ENCODE measurements at regions not wholly inside any gene's neighbourhood (a gene's known extent, or its start where the extent isn't known, plus 50 kb on each side); places are given as distances from the start of the nearest gene placed in this dataset.

- no peak for DNase-seq (ENCODE audit: low read depth)
- Histone ChIP-seq H3K4me3 (ENCODE audit: low read depth, low read length) (no peak overlapping the region), H3K36me3 (ENCODE audit: control insufficient read depth, insufficient read depth, low read length) (no peaks in the 10 kb centered on the region), H3K27me3 (ENCODE audit: control insufficient read depth, insufficient read depth, low read length) (no peaks in the 10 kb centered on the region)
- no peak for TF ChIP-seq CTCF (IDR thresholded peaks at IDR 0.05; ENCODE audit: insufficient read depth, low read length, poor library complexity, severe bottlenecking)
Observed at GRCh38 chrX:9110808-9111207, 76.9 kb upstream of the FAM9B start.

GRCh38 chrX:9114245-9114644, 80.3 kb upstream of the FAM9B start:
- H3K27me3 ChIP-seq (ENCODE audit: control insufficient read depth, insufficient read depth, low read length) = no peaks in the 10 kb centered on the region

GRCh38 chrX:9117851-9118250, 83.9 kb upstream of the FAM9B start:
- H3K27me3 ChIP-seq (ENCODE audit: control insufficient read depth, insufficient read depth, low read length) = no peaks in the 10 kb centered on the region
- TF ChIP-seq CTCF (IDR thresholded peaks at IDR 0.05; ENCODE audit: insufficient read depth, low read length, poor library complexity, severe bottlenecking) = no peak
- no peak for DNase-seq (ENCODE audit: low read depth)
- no peaks in the 10 kb centered on the region for H3K36me3 ChIP-seq (ENCODE audit: control insufficient read depth, insufficient read depth, low read length)
- no peak overlapping the region for H3K4me3 ChIP-seq (ENCODE audit: low read depth, low read length)

More at GRCh38 chrX:9114245-9114644, 80.3 kb upstream of the FAM9B start:
- Histone ChIP-seq H3K4me3 (ENCODE audit: low read depth, low read length) (no peak overlapping the region), H3K36me3 (ENCODE audit: control insufficient read depth, insufficient read depth, low read length) (no peaks in the 10 kb centered on the region)
- no peak for DNase-seq (ENCODE audit: low read depth)
- no peak for TF ChIP-seq CTCF (IDR thresholded peaks at IDR 0.05; ENCODE audit: insufficient read depth, low read length, poor library complexity, severe bottlenecking)

DNA sequence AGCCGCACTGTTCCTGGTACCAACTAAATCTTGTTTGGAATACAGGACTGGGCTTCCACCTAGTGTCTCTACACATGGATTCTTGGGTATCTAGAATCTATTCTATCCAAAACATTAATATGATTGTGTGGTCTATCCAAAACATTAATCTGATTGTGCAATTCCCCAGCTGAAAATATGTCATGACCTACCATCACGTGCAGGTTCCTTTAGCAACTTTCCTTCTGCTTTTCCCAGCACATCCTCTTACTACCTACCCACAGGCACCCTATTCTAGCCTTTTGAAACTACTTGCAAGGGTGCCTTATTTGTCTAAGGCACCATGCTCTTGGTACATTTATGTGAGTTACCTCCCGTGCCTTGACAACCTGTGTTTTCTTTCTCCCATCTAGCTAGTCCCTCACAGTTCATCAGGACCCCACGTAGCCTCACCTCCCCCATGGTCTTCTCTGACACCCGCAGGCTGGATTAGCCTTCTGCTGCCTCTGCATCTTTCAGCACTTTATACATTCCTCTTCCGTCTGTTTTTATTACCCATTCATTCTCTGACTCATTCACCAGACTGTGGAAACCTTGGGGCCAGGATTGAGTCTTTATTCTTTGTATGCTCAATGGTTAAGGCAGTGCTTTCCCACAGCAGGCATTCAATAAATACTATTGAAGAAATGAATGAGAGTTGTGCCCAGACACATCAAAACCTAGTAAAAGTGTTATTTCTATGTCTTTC, 88.8 kb upstream of the FAM9B start:
- no peaks in the 10 kb centered on the region for H3K36me3 ChIP-seq (ENCODE audit: control insufficient read depth, insufficient read depth, low read length)
- H3K4me3 ChIP-seq (ENCODE audit: low read depth, low read length) = no peak overlapping the region
- DNase-seq (ENCODE audit: low read depth) = no peak
- no peak for TF ChIP-seq CTCF (IDR thresholded peaks at IDR 0.05; ENCODE audit: insufficient read depth, low read length, poor library complexity, severe bottlenecking)
- H3K27me3 ChIP-seq (ENCODE audit: control insufficient read depth, insufficient read depth, low read length) = no peaks in the 10 kb centered on the region

GRCh38 chrX:9127986-9128385, 94.1 kb upstream of the FAM9B start:
- no peaks in the 10 kb centered on the region for H3K36me3 ChIP-seq (ENCODE audit: control insufficient read depth, insufficient read depth, low read length)
- no peak for DNase-seq (ENCODE audit: low read depth)
- no peak for TF ChIP-seq CTCF (IDR thresholded peaks at IDR 0.05; ENCODE audit: insufficient read depth, low read length, poor library complexity, severe bottlenecking)
- H3K4me3 ChIP-seq (ENCODE audit: low read depth, low read length) = no peak overlapping the region
- no peaks in the 10 kb centered on the region for H3K27me3 ChIP-seq (ENCODE audit: control insufficient read depth, insufficient read depth, low read length)

- H3K36me3 ChIP-seq (ENCODE audit: control insufficient read depth, insufficient read depth, low read length) = no peaks in the 10 kb centered on the region
- no peaks in the 10 kb centered on the region for H3K27me3 ChIP-seq (ENCODE audit: control insufficient read depth, insufficient read depth, low read length)
- no peak overlapping the region for H3K4me3 ChIP-seq (ENCODE audit: low read depth, low read length)
- TF ChIP-seq CTCF (IDR thresholded peaks at IDR 0.05; ENCODE audit: insufficient read depth, low read length, poor library complexity, severe bottlenecking) = no peak
- DNase-seq (ENCODE audit: low read depth) = no peak
Observed at GRCh38 chrX:9130031-9130430, 96.1 kb upstream of the FAM9B start.
